ENCODE measurements at regions not wholly inside any gene's neighbourhood (a gene's known extent, or its start where the extent isn't known, plus 50 kb on each side); places are given as distances from the start of the nearest gene placed in this dataset.

DNA sequence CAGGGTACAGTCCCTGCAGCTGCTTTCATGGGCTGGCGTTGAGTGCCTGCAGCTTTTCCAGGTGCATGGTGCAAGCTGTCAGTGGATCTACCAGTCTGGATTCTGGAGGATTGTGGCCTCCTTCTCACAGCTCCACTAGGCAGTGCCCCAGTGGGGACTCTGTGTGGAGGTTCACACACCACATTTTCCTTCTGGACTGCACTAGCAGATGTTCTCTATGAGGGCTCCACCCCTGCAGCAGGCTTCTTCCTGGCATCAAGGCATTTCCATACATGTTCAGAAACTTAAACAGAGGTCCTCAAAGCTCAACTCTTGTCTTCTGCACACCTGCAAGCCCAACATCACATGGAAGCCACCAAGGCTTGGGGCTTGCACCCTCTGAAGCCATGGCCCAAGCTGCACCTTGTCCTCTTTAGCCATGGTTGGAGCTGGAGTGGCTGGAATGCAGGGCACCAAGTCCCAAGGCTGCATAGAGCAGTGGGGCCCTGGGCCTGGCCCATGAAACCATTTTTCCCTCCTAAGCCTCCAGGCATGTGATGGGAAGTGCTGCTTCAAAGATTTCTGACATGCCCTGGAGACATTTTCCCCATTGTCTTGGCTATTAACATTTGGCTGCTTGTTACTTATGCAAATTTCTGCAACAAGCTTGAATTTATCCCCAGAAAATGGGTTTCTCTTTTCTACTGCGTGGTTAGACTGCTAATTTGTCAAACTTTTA, 250.2 kb upstream of the COPS8 start:
- Histone ChIP-seq H4K20me1 (replicated peaks; ENCODE audit: control insufficient read depth, insufficient read depth, low read length) (no peaks in the 10 kb centered on the region), H2AFZ (ENCODE audit: low read depth, low read length) (no peak overlapping the region), H3K9me3 (replicated peaks; ENCODE audit: control insufficient read depth, insufficient read depth, low read depth, low read length) (no peaks in the 10 kb centered on the region), H3K79me2 (ENCODE audit: control insufficient read depth, insufficient read depth, low read length) (no peaks in the 10 kb centered on the region), H3K36me3 (ENCODE audit: control insufficient read depth, insufficient read depth, low read length) (no peaks in the 10 kb centered on the region), H3K4me2 (ENCODE audit: insufficient read depth, low read length) (no peak overlapping the region), H3K27ac (ENCODE audit: extremely low read depth, low read depth, low read length) (no peak overlapping the region), H3K9me1 (ENCODE audit: control insufficient read depth, insufficient read depth, low read length) (no peaks in the 10 kb centered on the region), H3K4me1 (replicated peaks in 1 of 2; ENCODE audit: control insufficient read depth in 2 of 2, insufficient read depth in 2 of 2, low read length in 2 of 2) (no peaks in the 10 kb centered on the region), H3K4me3 (no peak overlapping the region), H3K9ac (ENCODE audit: insufficient read depth in 1 of 2, low read depth in 2 of 2, low read length in 2 of 2) (no peak overlapping the region), H3K27me3 (ENCODE audit: control insufficient read depth in 2 of 2, insufficient read depth in 2 of 2, low read length in 2 of 2) (no peaks in the 10 kb centered on the region)
- ChIA-PET CTCF (ENCODE audit: low intra/inter-chr PET ratio) (no interaction called here), POLR2A (no interaction called here)
- FAIRE-seq = no peak
- BruUV-seq (replicated peaks) = no TSS peak
- no peak for ATAC-seq
- 0% methylated on average over 2 of the region's 2 CpGs for WGBS (ENCODE audit: insufficient coverage, low coverage, missing lambda C conversion rate)
- intact Hi-C loops (cut with micrococcal nuclease) = no loop called here
- in situ Hi-C loops (cut with MboI) = no loop called here
- no peak for DNase-seq (ENCODE audit: extremely low read depth in 1 of 4, low spot score in 3 of 4)
- TF ChIP-seq HDAC2 (IDR thresholded peaks at IDR 0.05) = no peak
- TF ChIP-seq TARDBP (IDR thresholded peaks at IDR 0.05) = no peak
- TF ChIP-seq, protein P1, sequence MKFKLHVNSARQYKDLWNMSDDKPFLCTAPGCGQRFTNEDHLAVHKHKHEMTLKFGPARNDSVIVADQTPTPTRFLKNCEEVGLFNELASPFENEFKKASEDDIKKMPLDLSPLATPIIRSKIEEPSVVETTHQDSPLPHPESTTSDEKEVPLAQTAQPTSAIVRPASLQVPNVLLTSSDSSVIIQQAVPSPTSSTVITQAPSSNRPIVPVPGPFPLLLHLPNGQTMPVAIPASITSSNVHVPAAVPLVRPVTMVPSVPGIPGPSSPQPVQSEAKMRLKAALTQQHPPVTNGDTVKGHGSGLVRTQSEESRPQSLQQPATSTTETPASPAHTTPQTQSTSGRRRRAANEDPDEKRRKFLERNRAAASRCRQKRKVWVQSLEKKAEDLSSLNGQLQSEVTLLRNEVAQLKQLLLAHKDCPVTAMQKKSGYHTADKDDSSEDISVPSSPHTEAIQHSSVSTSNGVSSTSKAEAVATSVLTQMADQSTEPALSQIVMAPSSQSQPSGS (CRISPR knock-in tag; IDR thresholded peaks at IDR 0.05) = no peak
- TF ChIP-seq, protein P2, sequence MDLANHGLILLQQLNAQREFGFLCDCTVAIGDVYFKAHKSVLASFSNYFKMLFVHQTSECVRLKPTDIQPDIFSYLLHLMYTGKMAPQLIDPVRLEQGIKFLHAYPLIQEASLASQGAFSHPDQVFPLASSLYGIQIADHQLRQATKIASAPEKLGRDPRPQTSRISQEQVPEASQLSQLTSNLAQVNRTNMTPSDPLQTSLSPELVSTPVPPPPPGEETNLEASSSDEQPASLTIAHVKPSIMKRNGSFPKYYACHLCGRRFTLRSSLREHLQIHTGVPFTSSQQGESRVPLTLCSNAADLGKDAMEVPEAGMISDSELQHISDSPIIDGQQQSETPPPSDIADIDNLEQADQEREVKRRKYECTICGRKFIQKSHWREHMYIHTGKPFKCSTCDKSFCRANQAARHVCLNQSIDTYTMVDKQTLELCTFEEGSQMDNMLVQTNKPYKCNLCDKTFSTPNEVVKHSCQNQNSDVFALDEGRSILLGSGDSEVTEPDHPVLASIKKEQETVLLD (IDR thresholded peaks at IDR 0.05) = no peak
- TF ChIP-seq HDAC8 (tag; IDR thresholded peaks at IDR 0.05) = no peak
- TF ChIP-seq ZKSCAN1 (IDR thresholded peaks at IDR 0.05; ENCODE audit: low read depth, low read length) = no peak
- no peak for TF ChIP-seq JUNB (CRISPR knock-in tag; conservative IDR thresholded peaks at IDR 0.05)
- TF ChIP-seq ZNF224 (CRISPR knock-in tag; IDR thresholded peaks at IDR 0.05) = no peak
- no peak for TF ChIP-seq STAG1 (CRISPR knock-in tag; IDR thresholded peaks at IDR 0.05; ENCODE audit: borderline replicate concordance)
- no peak for TF ChIP-seq HDAC3 (IDR thresholded peaks at IDR 0.05; ENCODE audit: borderline replicate concordance, partially characterized antibody)
- TF ChIP-seq ZNF589 (CRISPR knock-in tag; IDR thresholded peaks at IDR 0.05; ENCODE audit: low read depth) = no peak
- TF ChIP-seq, protein P3, sequence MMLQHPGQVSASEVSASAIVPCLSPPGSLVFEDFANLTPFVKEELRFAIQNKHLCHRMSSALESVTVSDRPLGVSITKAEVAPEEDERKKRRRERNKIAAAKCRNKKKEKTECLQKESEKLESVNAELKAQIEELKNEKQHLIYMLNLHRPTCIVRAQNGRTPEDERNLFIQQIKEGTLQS (IDR thresholded peaks at IDR 0.05) = no peak
- TF ChIP-seq, protein P3 (CRISPR knock-in tag; conservative IDR thresholded peaks at IDR 0.05) = no peak
- TF ChIP-seq, protein P4, sequence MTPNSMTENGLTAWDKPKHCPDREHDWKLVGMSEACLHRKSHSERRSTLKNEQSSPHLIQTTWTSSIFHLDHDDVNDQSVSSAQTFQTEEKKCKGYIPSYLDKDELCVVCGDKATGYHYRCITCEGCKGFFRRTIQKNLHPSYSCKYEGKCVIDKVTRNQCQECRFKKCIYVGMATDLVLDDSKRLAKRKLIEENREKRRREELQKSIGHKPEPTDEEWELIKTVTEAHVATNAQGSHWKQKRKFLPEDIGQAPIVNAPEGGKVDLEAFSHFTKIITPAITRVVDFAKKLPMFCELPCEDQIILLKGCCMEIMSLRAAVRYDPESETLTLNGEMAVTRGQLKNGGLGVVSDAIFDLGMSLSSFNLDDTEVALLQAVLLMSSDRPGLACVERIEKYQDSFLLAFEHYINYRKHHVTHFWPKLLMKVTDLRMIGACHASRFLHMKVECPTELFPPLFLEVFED (CRISPR knock-in tag; conservative IDR thresholded peaks at IDR 0.05) = no peak
- no peak for TF ChIP-seq NCOA1 (IDR thresholded peaks at IDR 0.05; ENCODE audit: low read depth)
- TF ChIP-seq, protein P5, sequence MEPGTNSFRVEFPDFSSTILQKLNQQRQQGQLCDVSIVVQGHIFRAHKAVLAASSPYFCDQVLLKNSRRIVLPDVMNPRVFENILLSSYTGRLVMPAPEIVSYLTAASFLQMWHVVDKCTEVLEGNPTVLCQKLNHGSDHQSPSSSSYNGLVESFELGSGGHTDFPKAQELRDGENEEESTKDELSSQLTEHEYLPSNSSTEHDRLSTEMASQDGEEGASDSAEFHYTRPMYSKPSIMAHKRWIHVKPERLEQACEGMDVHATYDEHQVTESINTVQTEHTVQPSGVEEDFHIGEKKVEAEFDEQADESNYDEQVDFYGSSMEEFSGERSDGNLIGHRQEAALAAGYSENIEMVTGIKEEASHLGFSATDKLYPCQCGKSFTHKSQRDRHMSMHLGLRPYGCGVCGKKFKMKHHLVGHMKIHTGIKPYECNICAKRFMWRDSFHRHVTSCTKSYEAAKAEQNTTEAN (CRISPR knock-in tag; IDR thresholded peaks at IDR 0.05) = no peak

Measured in K562 (cell line).